ENCODE measurements at regions not wholly inside any gene's neighbourhood (a gene's known extent, or its start where the extent isn't known, plus 50 kb on each side); places are given as distances from the start of the nearest gene placed in this dataset.

DNA sequence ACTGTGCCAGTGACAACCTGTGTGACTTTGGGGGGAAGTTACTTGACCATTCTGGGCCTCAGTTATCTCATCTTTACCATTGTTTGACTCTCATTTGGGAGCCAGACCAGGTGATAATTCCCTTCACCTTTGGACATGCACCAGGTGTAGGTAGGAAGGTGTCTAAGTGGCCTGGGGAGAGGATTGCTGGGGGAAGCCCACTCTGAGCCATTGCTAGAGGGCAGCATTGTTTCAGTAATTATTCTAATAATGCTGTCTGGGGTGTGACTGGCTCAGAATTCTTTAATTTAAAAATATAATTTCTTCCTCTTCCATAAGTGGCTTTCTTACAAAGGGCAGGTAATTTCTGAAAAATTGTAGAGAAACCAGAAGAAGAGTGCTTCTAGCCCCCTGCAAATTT lies 104.3 kb downstream of the RTL9 start:
- no peak overlapping the region for H3K4me3 ChIP-seq
- intact Hi-C loops (cut with DNase I) = no loop called here
- H3K27me3 ChIP-seq = no peaks in the 10 kb centered on the region
- H3K4me1 ChIP-seq = no peaks in the 10 kb centered on the region
- ATAC-seq (no peak), DNase-seq (peak in 1 of 4 donors; percentile 2)
- H3K27ac ChIP-seq = no peak overlapping the region
- no peaks in the 10 kb centered on the region for H3K9me3 ChIP-seq
- TF ChIP-seq POLR2A (IDR thresholded peaks at IDR 0.05) = no peak
- TF ChIP-seq, protein P1, sequence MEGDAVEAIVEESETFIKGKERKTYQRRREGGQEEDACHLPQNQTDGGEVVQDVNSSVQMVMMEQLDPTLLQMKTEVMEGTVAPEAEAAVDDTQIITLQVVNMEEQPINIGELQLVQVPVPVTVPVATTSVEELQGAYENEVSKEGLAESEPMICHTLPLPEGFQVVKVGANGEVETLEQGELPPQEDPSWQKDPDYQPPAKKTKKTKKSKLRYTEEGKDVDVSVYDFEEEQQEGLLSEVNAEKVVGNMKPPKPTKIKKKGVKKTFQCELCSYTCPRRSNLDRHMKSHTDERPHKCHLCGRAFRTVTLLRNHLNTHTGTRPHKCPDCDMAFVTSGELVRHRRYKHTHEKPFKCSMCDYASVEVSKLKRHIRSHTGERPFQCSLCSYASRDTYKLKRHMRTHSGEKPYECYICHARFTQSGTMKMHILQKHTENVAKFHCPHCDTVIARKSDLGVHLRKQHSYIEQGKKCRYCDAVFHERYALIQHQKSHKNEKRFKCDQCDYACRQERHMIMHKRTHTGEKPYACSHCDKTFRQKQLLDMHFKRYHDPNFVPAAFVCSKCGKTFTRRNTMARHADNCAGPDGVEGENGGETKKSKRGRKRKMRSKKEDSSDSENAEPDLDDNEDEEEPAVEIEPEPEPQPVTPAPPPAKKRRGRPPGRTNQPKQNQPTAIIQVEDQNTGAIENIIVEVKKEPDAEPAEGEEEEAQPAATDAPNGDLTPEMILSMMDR (IDR thresholded peaks at IDR 0.05) = peak in 2 of 7 experiments; percentile 16 to 20
- H3K36me3 ChIP-seq (replicated peaks in 1 of 2; ENCODE audit: insufficient read depth in 1 of 2, low read depth in 2 of 2) = no peaks in the 10 kb centered on the region

- Histone ChIP-seq H3K36me3 (replicated peaks in 1 of 2; ENCODE audit: insufficient read depth in 1 of 2, low read depth in 2 of 2) (no peaks in the 10 kb centered on the region), H3K27me3 (no peaks in the 10 kb centered on the region), H3K4me3 (no peak overlapping the region), H3K9me3 (no peaks in the 10 kb centered on the region), H3K27ac (no peak overlapping the region), H3K4me1 (no peaks in the 10 kb centered on the region)
- ATAC-seq = no peak
- WGBS, 2 donors = 65 to 76% methylated on average over 2 of the region's 2 CpGs
- intact Hi-C loops (cut with DNase I) = no loop called here
- TF ChIP-seq, protein P1 (IDR thresholded peaks at IDR 0.05) = no peak
- no peak for TF ChIP-seq POLR2A (IDR thresholded peaks at IDR 0.05)
- no peak for DNase-seq
These were observed 108.1 kb downstream of the RTL9 start for GRCh38 chrX:110466790-110467189.

DNA sequence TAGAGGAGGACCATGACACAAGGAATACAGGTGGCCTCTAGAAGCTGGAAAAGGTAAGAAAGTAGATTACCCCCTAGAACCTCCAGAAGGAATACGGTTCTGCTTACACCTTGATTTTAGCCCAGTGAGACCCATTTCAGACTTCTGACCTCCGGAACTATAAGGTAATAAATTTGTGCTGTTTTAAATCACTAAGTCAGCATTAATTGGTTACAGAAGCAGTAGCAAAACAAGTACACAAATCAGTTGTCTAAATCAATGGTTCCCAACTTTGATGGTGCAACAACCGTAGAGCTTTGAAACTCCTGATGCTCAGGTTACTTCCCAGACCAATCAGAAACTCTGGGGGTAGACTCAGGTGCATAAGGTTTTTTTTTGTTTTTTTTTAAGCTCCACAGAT lies 113.6 kb downstream of the RTL9 start:
- Histone ChIP-seq H3K4me3 (no peak overlapping the region), H3K27ac (no peak overlapping the region), H3K4me1 (no peaks in the 10 kb centered on the region), H3K9me3 (no peaks in the 10 kb centered on the region), H3K27me3 (no peaks in the 10 kb centered on the region), H3K36me3 (replicated peaks in 1 of 2; ENCODE audit: insufficient read depth in 1 of 2, low read depth in 2 of 2) (no peaks in the 10 kb centered on the region)
- intact Hi-C loops (cut with DNase I) = no loop called here
- 92 to 93% methylated on average over 3 of the region's 3 CpGs for WGBS, 2 donors
- ATAC-seq (no peak), DNase-seq (no peak)
- no peak for TF ChIP-seq POLR2A (IDR thresholded peaks at IDR 0.05)
- TF ChIP-seq, protein P1 (IDR thresholded peaks at IDR 0.05) = no peak

GRCh38 chrX:110477593-110478228 lies 119.1 kb downstream of the RTL9 start:
- no peak for DNase-seq
- Histone ChIP-seq H3K4me1 (no peaks in the 10 kb centered on the region), H3K9me3 (no peaks in the 10 kb centered on the region), H3K27me3 (no peaks in the 10 kb centered on the region), H3K27ac (no peak overlapping the region), H3K4me3 (no peak overlapping the region), H3K36me3 (replicated peaks in 1 of 2; ENCODE audit: insufficient read depth in 1 of 2, low read depth in 2 of 2) (no peaks in the 10 kb centered on the region)
- no peak for ATAC-seq
- 93% methylated on average over 5 of the region's 5 CpGs; no CpG with 5 or more reads in 1 of the 2 donors for WGBS, 2 donors
- intact Hi-C loops (cut with DNase I) = no loop called here
- TF ChIP-seq, protein P1 (IDR thresholded peaks at IDR 0.05) = no peak
- TF ChIP-seq POLR2A (IDR thresholded peaks at IDR 0.05) = no peak

Data from body of pancreas (tissue), 4 donors.